ENCODE measurements at regions not wholly inside any gene's neighbourhood (a gene's known extent, or its start where the extent isn't known, plus 50 kb on each side); places are given as distances from the start of the nearest gene placed in this dataset.

DNA sequence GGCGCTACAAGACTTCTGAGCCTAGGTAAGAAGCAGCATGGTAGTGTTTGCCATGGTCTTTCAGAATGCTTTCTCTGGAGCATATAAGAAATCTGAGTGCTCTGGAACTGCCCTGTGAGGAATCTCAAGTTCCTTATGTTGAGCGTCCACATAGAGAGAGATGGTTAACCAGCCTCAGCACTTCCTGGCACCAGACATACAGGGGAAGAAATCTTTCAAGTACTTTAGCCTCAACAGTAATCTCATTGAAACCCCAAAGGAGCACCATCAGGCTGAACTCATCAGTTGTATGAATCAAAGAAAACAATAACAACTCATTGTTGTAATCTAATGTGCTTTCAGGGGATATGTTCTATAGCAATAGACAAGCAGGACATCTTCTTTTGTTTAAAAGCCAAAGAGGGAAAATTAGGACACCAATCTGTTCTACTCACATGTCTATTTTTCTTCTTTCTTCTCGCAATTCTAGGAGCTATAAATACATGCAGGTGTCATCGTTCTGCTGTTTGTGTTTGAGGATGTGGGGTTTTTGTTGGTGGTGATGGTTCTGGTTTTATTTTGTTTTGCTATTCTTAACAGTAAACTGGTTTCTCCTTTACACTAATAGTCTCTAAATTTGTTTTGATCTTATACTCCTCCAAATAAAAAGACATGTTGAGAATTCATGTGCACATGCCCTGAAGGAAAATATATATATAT lies 1145.0 kb upstream of the LRRN3 start:
- TF ChIP-seq GATA2 (IDR thresholded peaks at IDR 0.05; ENCODE audit: low read depth, low read length), result no peak
- TF ChIP-seq GATA3 (IDR thresholded peaks at IDR 0.05; ENCODE audit: low read depth, low read length), result no peak

Data from SH-SY5Y (cell line).